ENCODE measurements at regions not wholly inside any gene's neighbourhood (a gene's known extent, or its start where the extent isn't known, plus 50 kb on each side); places are given as distances from the start of the nearest gene placed in this dataset.
A peak's percentile ranks its signal among the peaks of the same experiment; 100 is the strongest.

GRCh38 chr16:86070484-86070883 lies 171.5 kb downstream of the IRF8 start:
- Histone ChIP-seq H3K27me3 (ENCODE audit: low read depth) (peaks cover 19% of the 10 kb centered on the region), H3K36me3 (no peaks in the 10 kb centered on the region), H3K4me3 (no peak overlapping the region), H3K27ac (peak overlapping the region; percentile 33), H3K9me3 (no peaks in the 10 kb centered on the region), H3K4me1 (peaks cover 32% of the 10 kb centered on the region)
- ATAC-seq (no peak), DNase-seq (no peak)
- intact Hi-C loops (cut with DNase I) = loop anchor here (10.0 kb wide), 1 partner anchor 424 kb away; no protein-coding TSS in a partner anchor
- no peak for TF ChIP-seq CTCF (IDR thresholded peaks at IDR 0.05)

- peak overlapping the region; percentile 51 for H3K27ac ChIP-seq
- no peak for DNase-seq
Measured at GRCh38 chr16:86070971-86071370, 172.0 kb downstream of the IRF8 start.

GRCh38 chr16:86071611-86072240 lies 172.8 kb downstream of the IRF8 start:
- peaks cover 32% of the 10 kb centered on the region for H3K4me1 ChIP-seq
- H3K9me3 ChIP-seq = no peaks in the 10 kb centered on the region
- ATAC-seq (no peak), DNase-seq (no peak)
- peak overlapping the region; percentile 51 for H3K27ac ChIP-seq
- peaks cover 19% of the 10 kb centered on the region for H3K27me3 ChIP-seq (ENCODE audit: low read depth)
- H3K4me3 ChIP-seq = no peak overlapping the region
- intact Hi-C loops (cut with DNase I) = loop anchor here (10.0 kb wide), 1 partner anchor 423 kb away; no protein-coding TSS in a partner anchor
- H3K36me3 ChIP-seq = no peaks in the 10 kb centered on the region
- no peak for TF ChIP-seq CTCF (IDR thresholded peaks at IDR 0.05)

More at GRCh38 chr16:86070971-86071370, 172.0 kb downstream of the IRF8 start:
- intact Hi-C loops (cut with DNase I) = loop anchor here (10.0 kb wide), 1 partner anchor 424 kb away; no protein-coding TSS in a partner anchor
- Histone ChIP-seq H3K9me3 (no peaks in the 10 kb centered on the region), H3K4me3 (no peak overlapping the region), H3K4me1 (peaks cover 32% of the 10 kb centered on the region), H3K36me3 (no peaks in the 10 kb centered on the region), H3K27me3 (ENCODE audit: low read depth) (peaks cover 19% of the 10 kb centered on the region)
- no peak for TF ChIP-seq CTCF (IDR thresholded peaks at IDR 0.05)
- ATAC-seq = no peak

- H3K9me3 ChIP-seq = no peaks in the 10 kb centered on the region
- peaks cover 19% of the 10 kb centered on the region for H3K27me3 ChIP-seq (ENCODE audit: low read depth)
- no peaks in the 10 kb centered on the region for H3K36me3 ChIP-seq
- H3K4me3 ChIP-seq = no peak overlapping the region
- peaks cover 32% of the 10 kb centered on the region for H3K4me1 ChIP-seq
- H3K27ac ChIP-seq = peak overlapping the region; percentile 51
- no peak for DNase-seq
- TF ChIP-seq CTCF (IDR thresholded peaks at IDR 0.05) = peak; percentile 83
- intact Hi-C loops (cut with DNase I) = loop anchor here (10.0 kb wide), 1 partner anchor 422 kb away; no protein-coding TSS in a partner anchor
- peak in 1 of 2 donors; percentile 68 for ATAC-seq
Measured at GRCh38 chr16:86072328-86073102, 173.6 kb downstream of the IRF8 start.

GRCh38 chr16:86073103-86073625 lies 174.2 kb downstream of the IRF8 start:
- ATAC-seq (no peak), DNase-seq (no peak)
- TF ChIP-seq CTCF (IDR thresholded peaks at IDR 0.05) = no peak
- Histone ChIP-seq H3K9me3 (no peaks in the 10 kb centered on the region), H3K36me3 (no peaks in the 10 kb centered on the region), H3K27me3 (ENCODE audit: low read depth) (peaks cover 19% of the 10 kb centered on the region), H3K4me1 (peaks cover 32% of the 10 kb centered on the region), H3K4me3 (no peak overlapping the region), H3K27ac (no peak overlapping the region)
- intact Hi-C loops (cut with DNase I) = loop anchor here (10.0 kb wide), 1 partner anchor 422 kb away; no protein-coding TSS in a partner anchor
